ENCODE measurements at regions not wholly inside any gene's neighbourhood (a gene's known extent, or its start where the extent isn't known, plus 50 kb on each side); places are given as distances from the start of the nearest gene placed in this dataset.

DNA sequence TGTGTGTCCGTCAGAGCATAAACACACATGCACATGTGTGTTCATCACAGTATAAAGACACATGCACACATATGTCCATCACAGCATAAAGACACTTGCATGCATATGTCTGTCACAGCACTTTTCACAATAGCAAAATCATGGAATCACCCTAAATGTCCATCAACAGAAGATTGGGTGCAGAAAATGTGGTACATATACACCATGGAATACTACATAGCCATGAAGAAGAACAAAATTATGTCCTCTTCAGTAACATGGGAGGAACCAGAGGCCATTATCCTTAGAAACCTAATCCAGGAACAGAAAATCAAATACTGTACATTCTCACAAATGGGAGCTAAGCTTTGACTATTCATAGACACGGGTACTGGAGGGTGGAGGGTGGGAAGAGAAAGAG, 732.2 kb downstream of the GALR1 start:
- intact Hi-C loops (cut with micrococcal nuclease) = no loop called here
- DNase-seq (ENCODE audit: low spot score) = no peak
- Mint-ChIP-seq H3K4me1 (ENCODE audit: low read depth) (no peaks in the 10 kb centered on the region), H3K9me3 (peaks cover 9% of the 10 kb centered on the region), H3K36me3 (ENCODE audit: low read depth) (no peaks in the 10 kb centered on the region), H3K27ac (no peak overlapping the region), H3K4me3 (ENCODE audit: low read depth) (no peak overlapping the region), H3K27me3 (ENCODE audit: low read depth) (no peaks in the 10 kb centered on the region)

DNA sequence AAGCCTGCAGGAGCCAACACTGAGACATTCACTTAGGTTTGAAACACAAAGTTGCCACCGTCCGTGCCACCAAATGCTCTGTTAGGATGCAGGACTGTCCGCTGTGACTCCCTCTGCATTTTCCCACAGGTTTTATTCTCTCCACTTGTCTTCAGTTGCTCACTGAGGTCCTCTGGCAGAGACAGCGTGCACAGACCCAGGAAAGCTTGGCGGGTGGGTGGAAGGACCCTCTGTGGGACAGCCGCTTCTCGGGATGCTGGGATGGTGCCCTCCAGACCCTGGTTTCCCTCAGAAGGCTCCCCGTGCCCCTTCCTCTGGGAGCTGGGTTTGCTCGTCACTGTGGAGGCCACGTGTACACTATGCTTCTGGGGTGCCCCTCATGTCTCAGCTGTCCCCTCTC, 733.6 kb downstream of the GALR1 start:
- no peaks in the 10 kb centered on the region for H3K4me1 Mint-ChIP-seq (ENCODE audit: low read depth)
- no peak overlapping the region for H3K4me3 Mint-ChIP-seq (ENCODE audit: low read depth)
- peaks cover 6% of the 10 kb centered on the region for H3K9me3 Mint-ChIP-seq
- H3K27ac Mint-ChIP-seq = no peak overlapping the region
- DNase-seq (ENCODE audit: low spot score) = no peak
- intact Hi-C loops (cut with micrococcal nuclease) = no loop called here
- H3K27me3 Mint-ChIP-seq (ENCODE audit: low read depth) = no peaks in the 10 kb centered on the region
- H3K36me3 Mint-ChIP-seq (ENCODE audit: low read depth) = no peaks in the 10 kb centered on the region

DNA sequence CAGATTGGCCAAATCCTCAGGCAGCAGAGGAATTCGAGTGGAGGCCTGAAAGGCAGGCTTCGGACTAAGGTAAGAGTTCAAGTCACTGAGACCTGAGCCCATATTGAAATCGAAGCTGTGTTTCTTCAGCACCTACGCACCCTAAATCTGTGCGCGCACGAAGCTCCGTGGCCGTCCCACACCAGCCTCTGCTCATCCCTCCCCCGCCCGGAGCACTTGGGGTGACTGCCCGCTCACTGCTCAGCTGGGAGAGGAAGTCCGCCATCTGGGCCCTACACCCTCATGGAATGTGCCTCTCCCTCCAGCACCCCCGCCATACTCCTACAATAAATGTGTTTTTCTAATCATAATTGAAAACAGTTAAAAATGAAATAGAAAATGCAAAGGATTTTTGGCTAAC, 734.5 kb downstream of the GALR1 start:
- intact Hi-C loops (cut with micrococcal nuclease) = no loop called here
- Mint-ChIP-seq H3K4me3 (ENCODE audit: low read depth) (no peak overlapping the region), H3K9me3 (peaks cover 4% of the 10 kb centered on the region), H3K27me3 (ENCODE audit: low read depth) (no peaks in the 10 kb centered on the region), H3K36me3 (ENCODE audit: low read depth) (no peaks in the 10 kb centered on the region), H3K27ac (no peak overlapping the region), H3K4me1 (ENCODE audit: low read depth) (no peaks in the 10 kb centered on the region)
- no peak for DNase-seq (ENCODE audit: low spot score)

GRCh38 chr18:77984833-77985232, 735.2 kb downstream of the GALR1 start:
- Mint-ChIP-seq H3K27me3 (ENCODE audit: low read depth) (no peaks in the 10 kb centered on the region), H3K4me3 (ENCODE audit: low read depth) (no peak overlapping the region), H3K36me3 (ENCODE audit: low read depth) (no peaks in the 10 kb centered on the region), H3K9me3 (peaks cover 4% of the 10 kb centered on the region), H3K4me1 (ENCODE audit: low read depth) (no peaks in the 10 kb centered on the region), H3K27ac (no peak overlapping the region)
- intact Hi-C loops (cut with micrococcal nuclease) = no loop called here
- DNase-seq (ENCODE audit: low spot score) = no peak

GRCh38 chr18:77985526-77986281, 736.1 kb downstream of the GALR1 start:
- Mint-ChIP-seq H3K27me3 (ENCODE audit: low read depth) (no peaks in the 10 kb centered on the region), H3K4me1 (ENCODE audit: low read depth) (no peaks in the 10 kb centered on the region), H3K9me3 (no peaks in the 10 kb centered on the region), H3K36me3 (ENCODE audit: low read depth) (no peaks in the 10 kb centered on the region), H3K4me3 (ENCODE audit: low read depth) (no peak overlapping the region), H3K27ac (no peak overlapping the region)
- no peak for DNase-seq (ENCODE audit: low spot score)
- intact Hi-C loops (cut with micrococcal nuclease) = no loop called here

- no peaks in the 10 kb centered on the region for H3K36me3 Mint-ChIP-seq (ENCODE audit: low read depth)
- DNase-seq (ENCODE audit: low spot score) = no peak
- intact Hi-C loops (cut with micrococcal nuclease) = no loop called here
- no peaks in the 10 kb centered on the region for H3K4me1 Mint-ChIP-seq (ENCODE audit: low read depth)
- H3K27ac Mint-ChIP-seq = no peak overlapping the region
- H3K4me3 Mint-ChIP-seq (ENCODE audit: low read depth) = no peak overlapping the region
- H3K9me3 Mint-ChIP-seq = peaks cover 14% of the 10 kb centered on the region
- H3K27me3 Mint-ChIP-seq (ENCODE audit: low read depth) = no peaks in the 10 kb centered on the region
These were observed 740.5 kb downstream of the GALR1 start for GRCh38 chr18:77990131-77990530.

DNA sequence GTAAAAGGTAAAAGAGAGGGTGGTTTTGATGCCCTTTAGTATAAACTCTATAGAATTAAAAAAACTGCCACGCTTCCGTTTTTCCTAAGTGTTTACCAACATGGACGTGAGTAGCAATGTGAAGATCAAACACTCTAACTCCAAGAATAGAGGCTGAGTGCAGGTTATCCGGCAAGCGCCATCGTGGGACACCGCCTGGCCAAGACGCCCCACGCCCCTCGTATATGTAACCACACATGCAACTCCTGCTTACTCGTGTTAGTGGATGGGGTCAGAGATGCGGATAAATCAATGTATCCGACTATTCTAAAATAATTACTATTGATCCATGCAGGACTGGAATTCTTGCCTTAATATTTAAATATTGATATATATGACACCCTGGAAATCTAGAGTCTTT, 741.3 kb downstream of the GALR1 start:
- Mint-ChIP-seq H3K4me3 (ENCODE audit: low read depth) (no peak overlapping the region), H3K27ac (no peak overlapping the region), H3K4me1 (ENCODE audit: low read depth) (no peaks in the 10 kb centered on the region), H3K9me3 (peaks cover 14% of the 10 kb centered on the region), H3K27me3 (ENCODE audit: low read depth) (no peaks in the 10 kb centered on the region), H3K36me3 (ENCODE audit: low read depth) (no peaks in the 10 kb centered on the region)
- intact Hi-C loops (cut with micrococcal nuclease) = no loop called here
- no peak for DNase-seq (ENCODE audit: low spot score)

- H3K9me3 Mint-ChIP-seq = peaks cover 14% of the 10 kb centered on the region
- no peaks in the 10 kb centered on the region for H3K36me3 Mint-ChIP-seq (ENCODE audit: low read depth)
- no peaks in the 10 kb centered on the region for H3K4me1 Mint-ChIP-seq (ENCODE audit: low read depth)
- no peak overlapping the region for H3K4me3 Mint-ChIP-seq (ENCODE audit: low read depth)
- no peak for DNase-seq (ENCODE audit: low spot score)
- intact Hi-C loops (cut with micrococcal nuclease) = no loop called here
- no peak overlapping the region for H3K27ac Mint-ChIP-seq
- no peaks in the 10 kb centered on the region for H3K27me3 Mint-ChIP-seq (ENCODE audit: low read depth)
These were observed 742.4 kb downstream of the GALR1 start for GRCh38 chr18:77992057-77992456.

- H3K27ac Mint-ChIP-seq = no peak overlapping the region
- DNase-seq (ENCODE audit: low spot score) = no peak
- H3K27me3 Mint-ChIP-seq (ENCODE audit: low read depth) = no peaks in the 10 kb centered on the region
- H3K4me3 Mint-ChIP-seq (ENCODE audit: low read depth) = no peak overlapping the region
- intact Hi-C loops (cut with micrococcal nuclease) = no loop called here
- no peaks in the 10 kb centered on the region for H3K4me1 Mint-ChIP-seq (ENCODE audit: low read depth)
- no peaks in the 10 kb centered on the region for H3K36me3 Mint-ChIP-seq (ENCODE audit: low read depth)
- H3K9me3 Mint-ChIP-seq = peaks cover 14% of the 10 kb centered on the region
These were observed 743.7 kb downstream of the GALR1 start for GRCh38 chr18:77993188-77993981.

- H3K27ac Mint-ChIP-seq = no peak overlapping the region
- H3K9me3 Mint-ChIP-seq = peaks cover 14% of the 10 kb centered on the region
- intact Hi-C loops (cut with micrococcal nuclease) = no loop called here
- H3K4me1 Mint-ChIP-seq (ENCODE audit: low read depth) = no peaks in the 10 kb centered on the region
- no peaks in the 10 kb centered on the region for H3K27me3 Mint-ChIP-seq (ENCODE audit: low read depth)
- no peak overlapping the region for H3K4me3 Mint-ChIP-seq (ENCODE audit: low read depth)
- no peaks in the 10 kb centered on the region for H3K36me3 Mint-ChIP-seq (ENCODE audit: low read depth)
- no peak for DNase-seq (ENCODE audit: low spot score)
These were observed 745.9 kb downstream of the GALR1 start for GRCh38 chr18:77995593-77995992.

DNA sequence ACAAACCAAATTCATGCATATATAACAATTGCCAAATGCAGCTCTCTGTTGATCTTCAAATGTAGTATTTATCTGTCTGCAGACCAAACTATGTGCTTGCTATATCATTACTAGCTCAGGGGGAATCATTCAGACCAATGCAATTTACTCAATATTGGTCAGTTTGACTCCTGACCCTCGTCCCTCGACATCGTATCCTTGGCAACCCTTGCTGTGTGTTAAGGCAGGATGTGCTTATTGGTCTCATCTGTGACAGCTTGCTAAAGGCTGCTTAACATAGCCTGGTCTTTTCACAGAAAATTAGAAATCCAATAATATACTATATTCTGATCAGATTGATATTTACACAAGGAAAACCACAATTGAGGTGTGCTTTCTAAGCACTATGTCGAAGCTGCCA, 747.1 kb downstream of the GALR1 start:
- Mint-ChIP-seq H3K4me3 (ENCODE audit: low read depth) (no peak overlapping the region), H3K4me1 (ENCODE audit: low read depth) (no peaks in the 10 kb centered on the region), H3K36me3 (ENCODE audit: low read depth) (no peaks in the 10 kb centered on the region), H3K27ac (no peak overlapping the region), H3K9me3 (peaks cover 11% of the 10 kb centered on the region), H3K27me3 (ENCODE audit: low read depth) (no peaks in the 10 kb centered on the region)
- DNase-seq (ENCODE audit: low spot score) = no peak
- intact Hi-C loops (cut with micrococcal nuclease) = no loop called here

DNA sequence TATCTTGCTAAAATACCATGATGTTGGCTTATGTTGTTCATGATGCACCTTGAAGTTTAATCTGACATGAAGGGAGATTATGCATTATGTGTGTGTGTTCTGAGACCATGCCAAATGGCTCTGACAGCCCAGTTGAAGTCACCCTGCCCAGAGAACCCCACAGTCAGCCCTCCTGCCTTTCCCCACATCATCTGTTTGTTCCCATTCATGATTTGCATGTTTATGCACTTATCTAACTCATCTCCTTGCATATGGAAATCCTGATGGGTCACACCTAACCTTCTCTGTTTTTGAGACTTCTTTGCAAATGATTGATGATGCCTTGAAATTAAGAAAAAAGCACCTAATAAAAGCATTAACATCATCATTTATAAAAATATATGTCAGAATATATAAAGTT, 752.2 kb downstream of the GALR1 start:
- Mint-ChIP-seq H3K27ac (no peak overlapping the region), H3K9me3 (no peaks in the 10 kb centered on the region), H3K4me3 (ENCODE audit: low read depth) (no peak overlapping the region), H3K4me1 (ENCODE audit: low read depth) (no peaks in the 10 kb centered on the region), H3K36me3 (ENCODE audit: low read depth) (no peaks in the 10 kb centered on the region), H3K27me3 (ENCODE audit: low read depth) (no peaks in the 10 kb centered on the region)
- no peak for DNase-seq (ENCODE audit: low spot score)
- intact Hi-C loops (cut with micrococcal nuclease) = no loop called here

DNA sequence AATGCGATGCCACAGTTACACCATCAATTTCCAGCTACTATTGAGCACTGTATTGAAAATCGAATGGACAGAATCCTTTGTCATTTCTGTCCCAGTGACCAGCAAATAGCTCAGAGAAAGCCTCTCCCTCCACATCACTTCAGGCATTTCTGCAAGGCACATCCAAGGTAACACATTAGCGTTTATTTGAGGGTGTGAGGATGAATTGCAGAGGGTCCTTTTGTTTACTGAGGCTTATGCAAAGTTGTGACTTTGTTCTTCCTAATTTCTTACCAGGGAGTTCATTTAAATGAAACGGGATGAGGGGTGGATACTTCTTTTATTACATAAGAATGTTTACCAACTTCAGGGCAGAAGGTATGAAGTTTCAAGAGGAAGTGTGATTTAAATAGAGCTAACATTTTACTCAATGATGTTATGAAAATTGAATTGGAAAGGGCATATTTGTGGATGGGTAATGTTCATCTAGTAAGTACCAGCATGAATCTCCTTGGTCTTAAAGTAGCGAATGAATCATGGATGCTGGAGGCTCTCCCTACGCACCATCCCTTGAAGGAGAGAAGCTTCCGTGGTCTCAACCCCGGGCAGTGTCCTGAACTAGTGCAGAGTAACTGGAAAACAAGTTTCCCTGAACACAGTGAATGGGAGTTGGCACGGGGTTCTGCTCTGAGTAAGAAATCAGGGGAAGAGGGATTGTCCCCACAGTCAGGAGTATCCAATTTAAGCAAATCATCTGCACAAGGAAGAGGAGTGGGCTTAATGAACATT, 756.5 kb downstream of the GALR1 start:
- intact Hi-C loops (cut with micrococcal nuclease) = no loop called here
- Mint-ChIP-seq H3K36me3 (ENCODE audit: low read depth) (no peaks in the 10 kb centered on the region), H3K27me3 (ENCODE audit: low read depth) (no peaks in the 10 kb centered on the region), H3K4me1 (ENCODE audit: low read depth) (no peaks in the 10 kb centered on the region), H3K27ac (no peak overlapping the region), H3K9me3 (peaks cover 23% of the 10 kb centered on the region), H3K4me3 (ENCODE audit: low read depth) (no peak overlapping the region)
- no peak for DNase-seq (ENCODE audit: low spot score)

Data from activated T-helper 2 cell treated with anti-CD3 and anti-CD28 coated beads, Interferon-gamma antibody, Interleukin-2, Interleukin-4, amounts not matched to agents 10 μg/mL and 5 μg/mL and 100 μg/mL, durations not matched to agents 14 hours and 24 hours and 36 hours (primary cell).